HUDEP-2 (cell line): ENCODE measurements at regions not wholly inside any gene's neighbourhood (a gene's known extent, or its start where the extent isn't known, plus 50 kb on each side); places are given as distances from the start of the nearest gene placed in this dataset.
"Not testable (repeated sequence)": the region's sequence is repeated elsewhere in the genome, so short reads cannot be mapped to it uniquely, and the experiment has no call there.

Experiments
- DNase-seq, 76 experiments: peaks; one replicate each; lab custom pipeline; 2025; ENCODE audit not compliant: unreplicated experiment in 76 of 76; lab: John Stamatoyannopoulos, UW

GRCh38 chr7:42575171-42575570, 336.7 kb downstream of the C7orf25 start:
- no peak for DNase-seq

GRCh38 chr7:42574685-42575084, 337.2 kb downstream of the C7orf25 start:
- no peak for DNase-seq

GRCh38 chr7:42573881-42574672, 337.1 kb upstream of the GLI3 start:
- DNase-seq = no peak

- no peak for DNase-seq
These were observed 335.6 kb upstream of the GLI3 start for GRCh38 chr7:42572561-42572960.

GRCh38 chr7:42572056-42572455, 335.0 kb upstream of the GLI3 start:
- no peak for DNase-seq

- no peak for DNase-seq
These were observed 333.9 kb upstream of the GLI3 start for GRCh38 chr7:42570944-42571343.

- no peak for DNase-seq
These were observed 330.0 kb upstream of the GLI3 start for GRCh38 chr7:42567051-42567450.

GRCh38 chr7:42561797-42562196, 324.8 kb upstream of the GLI3 start:
- DNase-seq = no peak

GRCh38 chr7:42560866-42561265, 323.9 kb upstream of the GLI3 start:
- DNase-seq = no peak

GRCh38 chr7:42554932-42555331, 317.9 kb upstream of the GLI3 start:
- DNase-seq = not testable (repeated sequence)

GRCh38 chr7:42552227-42552626, 315.2 kb upstream of the GLI3 start:
- DNase-seq = no peak

GRCh38 chr7:42550706-42551470, 313.9 kb upstream of the GLI3 start:
- no peak for DNase-seq

- DNase-seq = no peak
These were observed 313.0 kb upstream of the GLI3 start for GRCh38 chr7:42549866-42550485.

GRCh38 chr7:42548816-42549611, 312.0 kb upstream of the GLI3 start:
- no peak for DNase-seq

GRCh38 chr7:42545049-42545724, 308.2 kb upstream of the GLI3 start:
- no peak for DNase-seq

- DNase-seq = no peak
These were observed 306.9 kb upstream of the GLI3 start for GRCh38 chr7:42543953-42544352.

- DNase-seq = not testable (repeated sequence)
These were observed 305.4 kb upstream of the GLI3 start for GRCh38 chr7:42542446-42542845.

- no peak for DNase-seq
These were observed 297.4 kb upstream of the GLI3 start for GRCh38 chr7:42534441-42534840.

GRCh38 chr7:42527004-42527403, 290.0 kb upstream of the GLI3 start:
- no peak for DNase-seq
